Mesodermal cell (in vitro differentiated cells): ENCODE measurements at regions not wholly inside any gene's neighbourhood (a gene's known extent, or its start where the extent isn't known, plus 50 kb on each side); places are given as distances from the start of the nearest gene placed in this dataset.
"Not testable (repeated sequence)": the region's sequence is repeated elsewhere in the genome, so short reads cannot be mapped to it uniquely, and the experiment has no call there.

Source experiments
- H3K27ac ChIP-seq: 2 replicates; pipeline ENCODE4 v1.7.0; 2013; ENCODE audit warnings: mild to moderate bottlenecking, low read depth, low read length, moderate library complexity; ENCODE audit not compliant: severe bottlenecking
- H3K36me3 ChIP-seq: 2 replicates; pipeline ENCODE4 v1.7.1; 2013; ENCODE audit warnings: mild to moderate bottlenecking, low read length, moderate library complexity; ENCODE audit not compliant: control insufficient read depth, insufficient read depth
- H3K4me1 ChIP-seq: one replicate; pipeline ENCODE4 v1.7.1; 2013; ENCODE audit warnings: mild to moderate bottlenecking, low read length; ENCODE audit not compliant: insufficient read depth, control insufficient read depth, poor library complexity, severe bottlenecking
- H3K4me3 ChIP-seq: 2 replicates; pipeline ENCODE4 v1.7.0; 2013; ENCODE audit warnings: low read length, control low read depth, mild to moderate bottlenecking; ENCODE audit not compliant: insufficient read depth, poor library complexity, severe bottlenecking; ENCODE audit errors: extremely low read depth
- H3K9me3 ChIP-seq: 2 replicates; pipeline ENCODE4 v1.7.1; 2013; ENCODE audit warnings: mild to moderate bottlenecking, low read length, moderate library complexity; ENCODE audit not compliant: control insufficient read depth
- WGBS, 2 experiments: methylation state at CpG; one replicate each; pipeline ENCODE4 v1.1.5; 2013; ENCODE audit warnings: missing lambda C conversion rate in 2 of 2; ENCODE audit not compliant: insufficient coverage in 2 of 2; 5-methylcytosine and 5-hydroxymethylcytosine counted together

- Histone ChIP-seq H3K4me1 (no peaks in the 10 kb centered on the region), H3K9me3 (no peaks in the 10 kb centered on the region), H3K4me3 (no peak overlapping the region), H3K36me3 (no peaks in the 10 kb centered on the region), H3K27ac (no peak overlapping the region)
- WGBS, 2 experiments, result 100% methylated on average over 1 of the region's 1 CpG; no CpG with 5 or more reads in 1 of the 2 experiments
Measured at GRCh38 chr4:127000110-127000509, 632.6 kb upstream of the INTU start.

DNA sequence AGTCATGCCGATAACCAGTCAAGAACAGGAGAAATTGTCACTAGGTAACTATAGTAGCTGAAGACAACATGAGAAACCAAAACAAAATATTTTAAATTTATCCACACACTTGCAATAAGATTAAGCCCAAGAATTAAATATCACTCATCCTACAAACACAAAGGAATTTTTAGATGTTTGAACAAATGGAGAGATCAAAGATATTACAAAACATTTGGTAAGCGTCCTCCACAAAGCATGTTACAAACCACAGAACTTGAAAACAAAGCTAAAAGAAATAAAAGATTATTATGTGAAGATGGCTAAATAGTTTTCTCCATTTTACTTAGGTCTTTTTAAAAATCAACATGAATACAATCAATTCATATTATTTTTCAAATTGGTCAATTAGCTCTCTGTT is 631.9 kb upstream of the INTU start:
- Histone ChIP-seq H3K36me3 (no peaks in the 10 kb centered on the region), H3K9me3 (no peaks in the 10 kb centered on the region), H3K4me3 (no peak overlapping the region), H3K4me1 (no peaks in the 10 kb centered on the region), H3K27ac (no peak overlapping the region)
- WGBS, 2 experiments, result no CpG with 5 or more reads among the region's 2 CpGs

GRCh38 chr4:127001933-127002332 is 630.8 kb upstream of the INTU start:
- Histone ChIP-seq H3K4me3 (no peak overlapping the region), H3K4me1 (no peaks in the 10 kb centered on the region), H3K9me3 (no peaks in the 10 kb centered on the region), H3K27ac (no peak overlapping the region), H3K36me3 (no peaks in the 10 kb centered on the region)
- 79 to 100% methylated on average over 1 to 2 of the region's 2 CpGs for WGBS, 2 experiments

GRCh38 chr4:127006446-127006877 is 626.3 kb upstream of the INTU start:
- H3K4me1 ChIP-seq, result no peaks in the 10 kb centered on the region
- H3K4me3 ChIP-seq, result no peak overlapping the region
- H3K27ac ChIP-seq, result no peak overlapping the region
- no peaks in the 10 kb centered on the region for H3K9me3 ChIP-seq
- H3K36me3 ChIP-seq, result no peaks in the 10 kb centered on the region

GRCh38 chr4:127007305-127007704 is 625.5 kb upstream of the INTU start:
- Histone ChIP-seq H3K4me1 (no peaks in the 10 kb centered on the region), H3K27ac (no peak overlapping the region), H3K9me3 (no peaks in the 10 kb centered on the region), H3K36me3 (no peaks in the 10 kb centered on the region), H3K4me3 (no peak overlapping the region)
- WGBS, 2 experiments, result 91 to 93% methylated on average over 1 to 2 of the region's 3 CpGs

DNA sequence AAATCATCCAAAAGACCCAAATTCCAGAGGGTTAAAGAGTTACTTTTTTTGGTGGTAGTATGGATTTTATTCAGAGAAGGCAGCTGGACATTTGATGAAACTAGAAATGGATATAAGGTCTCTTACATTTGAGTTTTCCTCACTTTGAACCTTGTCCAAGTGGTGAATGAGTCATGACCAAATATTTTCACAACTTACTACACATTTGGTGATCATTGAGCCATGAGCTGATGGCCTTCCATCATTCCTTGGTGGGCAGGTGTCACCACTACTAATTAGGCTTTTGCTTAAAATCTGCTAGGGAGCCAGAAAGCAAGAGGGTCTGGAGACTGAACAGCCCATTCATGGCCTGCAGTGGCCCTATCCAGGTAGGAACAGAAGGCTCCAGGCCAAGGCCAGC is 620.2 kb upstream of the INTU start:
- Histone ChIP-seq H3K27ac (no peak overlapping the region), H3K4me1 (no peaks in the 10 kb centered on the region), H3K36me3 (no peaks in the 10 kb centered on the region), H3K9me3 (no peaks in the 10 kb centered on the region), H3K4me3 (no peak overlapping the region)

DNA sequence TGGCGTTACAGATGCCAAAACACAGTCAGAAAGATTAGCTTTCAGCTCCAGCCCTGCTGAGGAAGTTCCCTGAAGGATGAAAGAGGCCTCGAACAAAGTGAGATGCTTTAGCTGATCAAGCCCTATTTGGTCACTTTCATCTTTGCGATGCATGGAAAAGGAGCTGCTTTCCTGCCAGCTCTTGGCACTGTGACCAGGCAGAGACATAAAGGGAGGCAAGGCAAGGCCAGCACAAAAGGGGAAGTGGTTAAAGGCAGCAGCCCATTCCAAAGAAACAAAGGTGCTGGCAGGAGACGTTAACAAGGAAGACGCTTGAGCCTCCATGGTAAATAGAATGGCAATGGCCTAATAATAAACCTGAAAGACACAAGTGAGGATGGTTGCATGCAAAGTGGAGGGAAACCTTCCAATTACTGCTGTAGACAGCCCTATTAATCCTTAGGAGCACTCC is 617.1 kb upstream of the INTU start:
- Histone ChIP-seq H3K4me3 (no peak overlapping the region), H3K27ac (no peak overlapping the region), H3K9me3 (no peaks in the 10 kb centered on the region), H3K4me1 (no peaks in the 10 kb centered on the region), H3K36me3 (no peaks in the 10 kb centered on the region)
- WGBS, 2 experiments, result 75 to 79% methylated on average over 5 of the region's 5 CpGs

DNA sequence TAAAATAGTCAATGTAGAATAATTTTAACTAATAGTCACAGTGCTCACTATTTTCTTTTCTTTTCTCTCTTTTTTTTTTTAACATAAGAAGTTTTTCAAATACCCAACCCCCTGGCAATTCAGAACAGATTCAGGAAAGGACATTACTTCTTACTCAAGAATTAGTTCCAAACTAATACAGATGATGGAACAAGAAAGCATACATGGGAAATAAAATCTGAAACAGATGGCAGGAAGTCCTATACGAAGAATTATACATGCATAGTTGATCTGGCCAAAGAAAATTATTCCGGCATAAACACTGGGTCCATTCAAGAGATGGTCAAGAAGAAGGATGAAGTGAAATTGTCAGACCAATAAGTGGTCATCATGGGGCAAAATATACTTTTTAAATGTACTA is 614.4 kb upstream of the INTU start:
- WGBS, 2 experiments, result 89 to 95% methylated on average over 2 of the region's 2 CpGs
- H3K27ac ChIP-seq, result no peak overlapping the region
- H3K4me3 ChIP-seq, result no peak overlapping the region
- no peaks in the 10 kb centered on the region for H3K4me1 ChIP-seq
- H3K9me3 ChIP-seq, result no peaks in the 10 kb centered on the region
- H3K36me3 ChIP-seq, result no peaks in the 10 kb centered on the region

- not testable (repeated sequence) for H3K4me3 ChIP-seq, H3K9me3 ChIP-seq, H3K36me3 ChIP-seq, H3K27ac ChIP-seq, H3K4me1 ChIP-seq
- whole genome bisulfite sequencing, 2 experiments, result no CpG with 5 or more reads among the region's 15 CpGs
Measured at GRCh38 chr4:127020831-127021230, 611.9 kb upstream of the INTU start.

- no peak overlapping the region for H3K4me3 ChIP-seq
- WGBS, 2 experiments, result 44 to 100% methylated on average over 1 to 2 of the region's 3 CpGs
- H3K36me3 ChIP-seq, result no peaks in the 10 kb centered on the region
Measured at GRCh38 chr4:127036296-127036695, 596.5 kb upstream of the INTU start.

GRCh38 chr4:127045861-127046260 is 586.9 kb upstream of the INTU start:
- no CpG with 5 or more reads among the region's 1 CpG for WGBS, 2 experiments
- Histone ChIP-seq H3K4me3 (no peak overlapping the region), H3K9me3 (no peaks in the 10 kb centered on the region), H3K36me3 (no peaks in the 10 kb centered on the region), H3K27ac (no peak overlapping the region), H3K4me1 (no peaks in the 10 kb centered on the region)

More at GRCh38 chr4:127036296-127036695, 596.5 kb upstream of the INTU start:
- Histone ChIP-seq H3K9me3 (no peaks in the 10 kb centered on the region), H3K4me1 (no peaks in the 10 kb centered on the region), H3K27ac (no peak overlapping the region)

GRCh38 chr4:127047930-127048329 is 584.8 kb upstream of the INTU start:
- no CpG with 5 or more reads among the region's 1 CpG for WGBS, 2 experiments
- H3K4me3 ChIP-seq, result no peak overlapping the region
- no peaks in the 10 kb centered on the region for H3K9me3 ChIP-seq
- no peaks in the 10 kb centered on the region for H3K4me1 ChIP-seq
- H3K27ac ChIP-seq, result no peak overlapping the region
- no peaks in the 10 kb centered on the region for H3K36me3 ChIP-seq
